GM12874 (cell line): ENCODE measurements at regions not wholly inside any gene's neighbourhood (a gene's known extent, or its start where the extent isn't known, plus 50 kb on each side); places are given as distances from the start of the nearest gene placed in this dataset.

Experiments used
- CTCF ChIP-seq: IDR thresholded peaks from 2 replicates; pipeline ENCODE4 v1.5.1; 2011; ENCODE audit warnings: low read depth, mild to moderate bottlenecking, control low read depth, low read length, moderate library complexity; ENCODE audit not compliant: insufficient read depth

GRCh38 chr3:107240183-107241091, 136.8 kb upstream of the CCDC54 start:
- no peak for TF ChIP-seq CTCF

- no peak for TF ChIP-seq CTCF
Measured at GRCh38 chr3:107241217-107241616, 136.0 kb upstream of the CCDC54 start.

GRCh38 chr3:107242579-107242978, 134.7 kb upstream of the CCDC54 start:
- no peak for TF ChIP-seq CTCF

GRCh38 chr3:107247116-107247515, 130.1 kb upstream of the CCDC54 start:
- TF ChIP-seq CTCF, result no peak

GRCh38 chr3:107249132-107249531, 128.1 kb upstream of the CCDC54 start:
- no peak for TF ChIP-seq CTCF

- no peak for TF ChIP-seq CTCF
Measured at GRCh38 chr3:107250221-107250620, 127.0 kb upstream of the CCDC54 start.

GRCh38 chr3:107251819-107252218, 125.4 kb upstream of the CCDC54 start:
- TF ChIP-seq CTCF, result no peak
